GM19324 (cell line): ENCODE measurements at regions not wholly inside any gene's neighbourhood (a gene's known extent, or its start where the extent isn't known, plus 50 kb on each side); places are given as distances from the start of the nearest gene placed in this dataset.

Experiments
- ATAC-seq: cut with Tn5 transposase; IDR thresholded peaks from one replicate; pipeline ENCODE4 v1.9.1; 2021; ENCODE audit warnings: mild to moderate bottlenecking, moderate library complexity; ENCODE audit not compliant: unreplicated experiment, low FRiP score

GRCh38 chr3:73683706-73684105 lies 59.0 kb upstream of the PDZRN3 start:
- no peak for ATAC-seq

DNA sequence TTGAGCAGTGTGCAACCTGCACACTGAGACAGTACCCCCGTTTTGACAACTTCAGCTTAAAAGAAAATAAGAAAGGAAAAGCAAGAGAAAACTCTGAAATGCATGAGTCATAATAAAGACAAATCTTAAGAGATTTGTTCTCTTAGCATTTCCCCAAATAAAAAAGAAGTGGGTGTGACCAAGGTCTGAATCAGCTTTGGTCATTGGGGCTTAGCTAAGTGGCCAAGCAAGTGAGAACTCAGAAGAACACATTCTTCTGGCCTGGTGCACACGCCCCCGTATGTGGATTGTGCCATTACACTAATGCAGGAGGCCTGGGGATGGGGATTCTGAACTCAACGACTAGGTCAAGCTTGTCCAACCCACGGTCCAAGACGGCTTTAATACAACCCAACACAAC lies 56.9 kb upstream of the PDZRN3 start:
- ATAC-seq: no peak

DNA sequence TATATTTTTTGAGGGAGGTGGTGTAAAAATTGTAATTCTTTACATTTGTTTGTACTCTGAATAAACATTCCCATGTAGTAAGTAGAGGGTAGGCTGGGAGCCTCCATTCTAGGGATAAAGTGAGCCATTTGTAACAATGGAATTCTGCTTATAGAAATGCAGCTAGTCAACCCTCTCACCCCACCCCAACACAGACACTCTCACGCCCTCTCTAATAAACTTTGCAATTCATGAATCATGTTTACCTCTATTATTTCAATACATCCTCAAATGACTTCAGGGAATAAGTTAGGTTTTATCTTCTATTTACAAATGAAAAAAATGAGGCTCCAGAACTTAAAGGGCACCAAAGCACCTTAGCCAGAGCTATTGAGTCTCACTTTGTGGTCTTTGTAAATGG lies 56.5 kb upstream of the PDZRN3 start:
- ATAC-seq: no peak

DNA sequence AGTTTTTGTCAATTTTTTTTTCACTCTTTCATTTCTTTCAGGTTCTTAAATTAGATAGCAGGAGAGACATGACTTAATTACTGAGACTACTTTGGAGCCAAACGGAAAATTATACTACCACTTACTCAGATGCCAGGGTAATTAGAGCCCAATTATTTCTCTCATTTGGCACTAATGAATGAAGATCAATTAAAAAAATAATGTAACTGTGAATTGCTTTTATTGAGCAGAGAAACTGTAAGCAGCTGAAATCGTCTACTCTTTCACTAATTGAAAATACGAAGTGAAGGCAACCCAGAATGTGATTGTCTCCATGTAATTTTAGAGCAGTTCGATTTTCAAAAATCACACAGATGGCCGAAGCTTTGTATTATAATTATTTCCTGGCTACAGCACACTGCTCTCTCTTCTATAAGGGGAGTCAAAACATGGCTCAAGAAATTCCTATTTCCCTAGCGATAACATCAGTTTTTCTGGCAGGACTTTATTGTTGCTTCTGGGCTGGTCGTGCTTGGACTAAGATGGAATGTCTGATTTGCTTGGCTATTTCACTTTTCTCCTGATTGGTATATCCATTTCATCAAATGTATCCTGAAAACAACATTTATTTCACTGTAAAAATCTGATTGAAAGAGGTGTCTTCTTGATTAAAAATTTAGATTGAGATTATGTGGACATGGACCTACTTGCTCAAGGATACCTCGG lies 55.8 kb upstream of the PDZRN3 start:
- no peak for ATAC-seq

DNA sequence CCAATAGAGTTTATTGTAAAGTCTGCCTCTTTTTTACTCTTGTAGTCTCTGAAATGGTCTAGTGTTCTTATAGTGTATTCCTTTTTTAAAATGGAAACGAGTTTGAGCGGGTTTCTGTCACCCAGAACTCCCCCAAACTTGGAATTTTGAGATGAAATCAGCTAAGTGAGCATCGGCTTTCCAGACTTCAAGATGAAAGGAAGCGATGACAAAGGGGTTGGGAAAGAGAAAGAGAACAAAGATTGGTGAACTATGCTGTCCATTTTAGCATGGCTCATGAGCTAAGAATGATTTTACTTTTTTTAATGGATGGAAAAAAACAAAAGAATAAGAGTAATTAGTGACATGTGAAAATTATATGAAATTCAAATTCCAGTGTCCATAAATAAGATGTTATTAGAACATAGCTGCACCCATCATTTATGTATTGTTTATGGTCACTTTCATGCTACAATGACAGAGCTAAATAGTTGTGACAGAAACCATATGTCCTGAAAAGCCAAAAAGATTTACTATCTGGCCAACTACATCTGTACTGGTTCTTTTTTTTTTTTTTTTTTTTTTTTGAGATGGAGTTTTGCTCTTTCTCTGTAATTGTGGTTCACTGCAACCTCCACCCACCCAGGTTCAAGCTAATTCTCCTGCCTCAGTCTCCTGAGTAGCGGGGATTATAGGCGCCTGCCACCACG lies 52.7 kb upstream of the PDZRN3 start:
- no peak for ATAC-seq
